Natural killer cell (primary cell): ENCODE measurements at regions not wholly inside any gene's neighbourhood (a gene's known extent, or its start where the extent isn't known, plus 50 kb on each side); places are given as distances from the start of the nearest gene placed in this dataset.

Experiments
- ATAC-seq, 3 donors: fragments of 150-1000 bp in 2 of 3; fragments of 200-7000 bp in 1 of 3; cut with Tn5 transposase; 1 replicate in 1 of 3; 2 replicates in 2 of 3; pipeline ENCODE4 v1.10.0; 2021; ENCODE audit warnings: mild to moderate bottlenecking in 2 of 3, moderate library complexity in 2 of 3
- DNase-seq, 2 donors: peaks; one replicate each; pipeline versions ENCODE4 v3.0.0 to v3.0.0-alpha.2; 2013 to 2021; ENCODE audit warnings: mixed read lengths in 1 of 2
- H3K27ac ChIP-seq: one replicate; pipeline ENCODE4 v1.5.1; 2013; ENCODE audit warnings: mild to moderate bottlenecking, low read length
- H3K27me3 ChIP-seq: one replicate; pipeline ENCODE4 v1.6.1; 2013; ENCODE audit warnings: low read length; ENCODE audit not compliant: control insufficient read depth, insufficient read depth
- H3K36me3 ChIP-seq: one replicate; pipeline ENCODE4 v1.6.1; 2013; ENCODE audit warnings: low read length; ENCODE audit not compliant: control insufficient read depth, insufficient read depth
- H3K4me1 ChIP-seq: one replicate; pipeline ENCODE4 v1.6.1; 2013; ENCODE audit warnings: low read length; ENCODE audit not compliant: control insufficient read depth, insufficient read depth
- H3K4me3 ChIP-seq: one replicate; pipeline ENCODE4 v1.5.1; 2013; ENCODE audit warnings: low read length
- H3K9me3 ChIP-seq: one replicate; pipeline ENCODE4 v1.6.1; 2013; ENCODE audit warnings: low read length; ENCODE audit not compliant: control insufficient read depth, insufficient read depth
- H3K27ac Mint-ChIP-seq, 2 donors: one replicate each; pipeline ENCODE4 v1.8.0; 2022; ENCODE audit warnings: mild to moderate bottlenecking in 2 of 2, mixed read lengths in 2 of 2, moderate library complexity in 1 of 2
- H3K27me3 Mint-ChIP-seq, 2 donors: one replicate each; pipeline ENCODE4 v1.8.0; 2022; ENCODE audit warnings: low read depth in 2 of 2, mixed read lengths in 2 of 2
- H3K36me3 Mint-ChIP-seq: one replicate; pipeline ENCODE4 v1.8.0; 2022; ENCODE audit warnings: mixed read lengths
- H3K4me1 Mint-ChIP-seq, 2 donors: one replicate each; pipeline ENCODE4 v1.8.0; 2022; ENCODE audit warnings: mixed read lengths in 2 of 2
- H3K4me3 Mint-ChIP-seq: one replicate; pipeline ENCODE4 v1.8.0; 2022; ENCODE audit warnings: mild to moderate bottlenecking, moderate library complexity, mixed read lengths
- H3K9me3 Mint-ChIP-seq, 2 donors: one replicate each; pipeline ENCODE4 v1.8.0; 2022; ENCODE audit warnings: mixed read lengths in 2 of 2
- CTCF ChIP-seq: fragments of 200-600 bp; IDR thresholded peaks from one replicate; pipeline ENCODE4 v1.8.0; 2022; ENCODE audit warnings: antibody characterized with exemption
- WGBS: methylation state at CpG from one replicate; pipeline ENCODE4 v1.1.7; 2013; ENCODE audit warnings: missing lambda C conversion rate; ENCODE audit not compliant: insufficient coverage; 5-methylcytosine and 5-hydroxymethylcytosine counted together
- intact Hi-C: fragments of 100-400 bp; cut with micrococcal nuclease; formaldehyde crosslinking; loops from one replicate; pipeline ENCODE4 v1.14.2; 2022

- Mint-ChIP-seq H3K4me3 (no peak overlapping the region), H3K27me3 (peaks cover 0 to 4% of the 10 kb centered on the region in 2 donors), H3K4me1 (no peaks in the 10 kb centered on the region), H3K9me3 (no peaks in the 10 kb centered on the region), H3K27ac (no peak overlapping the region), H3K36me3 (no peaks in the 10 kb centered on the region)
- DNase-seq (no peak), ATAC-seq (no peak)
- intact Hi-C loops = no loop called here
- Histone ChIP-seq H3K9me3 (no peaks in the 10 kb centered on the region), H3K27me3 (no peaks in the 10 kb centered on the region), H3K36me3 (no peaks in the 10 kb centered on the region), H3K27ac (no peak overlapping the region), H3K4me1 (no peaks in the 10 kb centered on the region), H3K4me3 (no peak overlapping the region)
- 73% methylated on average over 4 of the region's 4 CpGs for WGBS
- no peak for TF ChIP-seq CTCF
Observed at GRCh38 chr9:107653263-107653821, 163.8 kb upstream of the KLF4 start.

GRCh38 chr9:107650995-107651394 is 161.4 kb upstream of the KLF4 start:
- no peaks in the 10 kb centered on the region for H3K4me1 Mint-ChIP-seq
- H3K27me3 Mint-ChIP-seq = peaks cover 0 to 9% of the 10 kb centered on the region in 2 donors
- TF ChIP-seq CTCF = no peak
- Histone ChIP-seq H3K4me1 (no peaks in the 10 kb centered on the region), H3K4me3 (no peak overlapping the region), H3K27ac (no peak overlapping the region), H3K36me3 (no peaks in the 10 kb centered on the region), H3K9me3 (no peaks in the 10 kb centered on the region), H3K27me3 (no peaks in the 10 kb centered on the region)
- no peak for DNase-seq
- H3K27ac Mint-ChIP-seq = no peak overlapping the region
- ATAC-seq = no peak
- WGBS = 55% methylated on average over 2 of the region's 3 CpGs
- no peak overlapping the region for H3K4me3 Mint-ChIP-seq
- H3K36me3 Mint-ChIP-seq = no peaks in the 10 kb centered on the region
- intact Hi-C loops = no loop called here
- no peaks in the 10 kb centered on the region for H3K9me3 Mint-ChIP-seq

- no peak overlapping the region for H3K4me3 Mint-ChIP-seq
- DNase-seq (no peak), ATAC-seq (no peak)
- no peaks in the 10 kb centered on the region for H3K9me3 Mint-ChIP-seq
- WGBS = 93% methylated on average over 4 of the region's 4 CpGs
- Histone ChIP-seq H3K4me3 (no peak overlapping the region), H3K27me3 (no peaks in the 10 kb centered on the region), H3K9me3 (no peaks in the 10 kb centered on the region), H3K36me3 (no peaks in the 10 kb centered on the region), H3K4me1 (no peaks in the 10 kb centered on the region), H3K27ac (no peak overlapping the region)
- intact Hi-C loops = no loop called here
- no peaks in the 10 kb centered on the region for H3K4me1 Mint-ChIP-seq
- no peak overlapping the region for H3K27ac Mint-ChIP-seq
- no peaks in the 10 kb centered on the region for H3K36me3 Mint-ChIP-seq
- TF ChIP-seq CTCF = no peak
- H3K27me3 Mint-ChIP-seq = peaks cover 0 to 5% of the 10 kb centered on the region in 2 donors
Observed at GRCh38 chr9:107650321-107650720, 160.8 kb upstream of the KLF4 start.

- no peak overlapping the region for H3K27ac ChIP-seq
- H3K9me3 Mint-ChIP-seq = no peaks in the 10 kb centered on the region
- no peaks in the 10 kb centered on the region for H3K4me1 ChIP-seq
- intact Hi-C loops = no loop called here
- TF ChIP-seq CTCF = no peak
- no peak overlapping the region for H3K27ac Mint-ChIP-seq
- no peaks in the 10 kb centered on the region for H3K4me1 Mint-ChIP-seq
- no peak for ATAC-seq
- DNase-seq = no peak
- H3K36me3 Mint-ChIP-seq = no peaks in the 10 kb centered on the region
- H3K4me3 Mint-ChIP-seq = no peak overlapping the region
- H3K36me3 ChIP-seq = no peaks in the 10 kb centered on the region
- no peak overlapping the region for H3K4me3 ChIP-seq
- no peaks in the 10 kb centered on the region for H3K27me3 ChIP-seq
- 87% methylated on average over 12 of the region's 12 CpGs for WGBS
- peaks cover 0 to 5% of the 10 kb centered on the region in 2 donors for H3K27me3 Mint-ChIP-seq
- no peaks in the 10 kb centered on the region for H3K9me3 ChIP-seq
Observed at GRCh38 chr9:107648153-107648715, 158.7 kb upstream of the KLF4 start.
